ENCODE measurements at regions not wholly inside any gene's neighbourhood (a gene's known extent, or its start where the extent isn't known, plus 50 kb on each side); places are given as distances from the start of the nearest gene placed in this dataset.

- no peaks in the 10 kb centered on the region for H3K36me3 ChIP-seq (replicated peaks)
- H3K27me3 ChIP-seq (replicated peaks), result no peaks in the 10 kb centered on the region
- DNase-seq, result no peak
- H3K4me3 ChIP-seq (ENCODE audit: low read depth, low read length), result no peak overlapping the region
- TF ChIP-seq CTCF (IDR thresholded peaks at IDR 0.05; ENCODE audit: low read depth, low read length, missing control alignments), result no peak
- H3K27ac ChIP-seq, result no peak overlapping the region
- in situ Hi-C loops (cut with HindIII; ENCODE audit: low pct_ligation_motif_present, low sequenced_read_pairs), result no loop called here
These were observed 57.3 kb upstream of the ADGRA3 start for GRCh38 chr4:22573198-22573597.

GRCh38 chr4:22573641-22574040 is 57.8 kb upstream of the ADGRA3 start:
- no peak for TF ChIP-seq CTCF (IDR thresholded peaks at IDR 0.05; ENCODE audit: low read depth, low read length, missing control alignments)
- Histone ChIP-seq H3K36me3 (replicated peaks) (no peaks in the 10 kb centered on the region), H3K4me3 (ENCODE audit: low read depth, low read length) (no peak overlapping the region), H3K27me3 (replicated peaks) (no peaks in the 10 kb centered on the region), H3K27ac (no peak overlapping the region)
- no peak for DNase-seq
- in situ Hi-C loops (cut with HindIII; ENCODE audit: low pct_ligation_motif_present, low sequenced_read_pairs), result no loop called here

DNA sequence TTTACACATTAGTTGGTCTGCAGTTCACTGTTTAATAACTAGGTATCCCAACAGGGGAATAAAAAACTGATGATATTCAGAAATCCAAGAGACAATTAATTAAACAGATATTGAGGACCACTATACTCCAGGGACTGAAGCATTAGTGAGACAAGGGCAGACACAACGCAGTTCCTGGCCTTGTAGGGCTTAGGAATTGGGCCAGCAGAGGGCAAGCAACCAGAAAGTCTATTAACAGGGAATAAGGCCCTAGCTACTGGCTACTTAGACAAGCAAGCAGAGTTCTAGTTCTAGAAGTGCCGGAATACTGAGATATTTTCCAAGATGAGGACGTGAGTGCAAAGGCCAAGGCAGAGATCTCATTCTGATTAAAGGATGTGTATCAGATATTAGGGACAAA is 58.6 kb upstream of the ADGRA3 start:
- H3K36me3 ChIP-seq (replicated peaks), result no peaks in the 10 kb centered on the region
- H3K27ac ChIP-seq, result no peak overlapping the region
- H3K27me3 ChIP-seq (replicated peaks), result no peaks in the 10 kb centered on the region
- no peak for TF ChIP-seq CTCF (IDR thresholded peaks at IDR 0.05; ENCODE audit: low read depth, low read length, missing control alignments)
- no peak overlapping the region for H3K4me3 ChIP-seq (ENCODE audit: low read depth, low read length)
- in situ Hi-C loops (cut with HindIII; ENCODE audit: low pct_ligation_motif_present, low sequenced_read_pairs), result no loop called here
- no peak for DNase-seq

GRCh38 chr4:22574880-22575279 is 59.0 kb upstream of the ADGRA3 start:
- no peak overlapping the region for H3K27ac ChIP-seq
- no peak for DNase-seq
- no peak for TF ChIP-seq CTCF (IDR thresholded peaks at IDR 0.05; ENCODE audit: low read depth, low read length, missing control alignments)
- H3K4me3 ChIP-seq (ENCODE audit: low read depth, low read length), result no peak overlapping the region
- in situ Hi-C loops (cut with HindIII; ENCODE audit: low pct_ligation_motif_present, low sequenced_read_pairs), result no loop called here
- H3K27me3 ChIP-seq (replicated peaks), result no peaks in the 10 kb centered on the region
- no peaks in the 10 kb centered on the region for H3K36me3 ChIP-seq (replicated peaks)

GRCh38 chr4:22587253-22587652 is 71.4 kb upstream of the ADGRA3 start:
- Histone ChIP-seq H3K36me3 (replicated peaks) (no peaks in the 10 kb centered on the region), H3K27me3 (replicated peaks) (no peaks in the 10 kb centered on the region), H3K27ac (no peak overlapping the region), H3K4me3 (ENCODE audit: low read depth, low read length) (no peak overlapping the region)
- no peak for DNase-seq
- in situ Hi-C loops (cut with HindIII; ENCODE audit: low pct_ligation_motif_present, low sequenced_read_pairs), result no loop called here
- TF ChIP-seq CTCF (IDR thresholded peaks at IDR 0.05; ENCODE audit: low read depth, low read length, missing control alignments), result no peak

DNA sequence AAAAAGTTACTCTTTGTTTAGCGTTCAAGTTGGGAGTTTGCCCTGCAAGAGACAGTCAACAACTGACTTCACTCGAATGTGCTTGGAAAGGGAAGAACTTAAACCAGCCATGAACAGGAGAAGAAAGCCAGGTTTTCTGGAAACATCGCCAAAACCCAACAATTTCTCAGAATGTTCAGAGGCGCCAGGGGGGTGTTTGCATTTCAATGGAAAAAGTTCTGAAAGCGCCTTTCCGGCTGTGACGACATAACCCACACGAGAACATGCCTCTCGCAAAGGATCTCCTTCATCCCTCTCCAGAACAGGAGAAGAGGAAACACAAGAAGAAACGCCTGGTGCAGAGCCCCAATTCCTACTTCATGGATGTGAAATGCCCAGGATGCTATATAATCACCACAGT is 78.1 kb upstream of the ADGRA3 start:
- Histone ChIP-seq H3K4me3 (ENCODE audit: low read depth, low read length) (no peak overlapping the region), H3K36me3 (replicated peaks) (no peaks in the 10 kb centered on the region), H3K27ac (no peak overlapping the region), H3K27me3 (replicated peaks) (no peaks in the 10 kb centered on the region)
- DNase-seq, result no peak
- TF ChIP-seq CTCF (IDR thresholded peaks at IDR 0.05; ENCODE audit: low read depth, low read length, missing control alignments), result no peak
- in situ Hi-C loops (cut with HindIII; ENCODE audit: low pct_ligation_motif_present, low sequenced_read_pairs), result no loop called here

All from brain microvascular endothelial cell (primary cell).